Hematopoietic multipotent progenitor cell treated with erythropoietin and hydrocortisone succinate and interleukin-3 and kit ligand, for 6 days (in vitro differentiated cells): ENCODE measurements at regions not wholly inside any gene's neighbourhood (a gene's known extent, or its start where the extent isn't known, plus 50 kb on each side); places are given as distances from the start of the nearest gene placed in this dataset.
"Not testable (repeated sequence)": the region's sequence is repeated elsewhere in the genome, so short reads cannot be mapped to it uniquely, and the experiment has no call there.

ENCODE experiments used
- DNase-seq: peaks from one replicate; pipeline ENCODE4 v3.0.0-alpha.2; 2015

- DNase-seq: no peak
Observed at GRCh38 chr20:50434653-50435396, 75.4 kb upstream of the PTPN1 start.

GRCh38 chr20:50435397-50436051, 74.7 kb upstream of the PTPN1 start:
- DNase-seq: no peak

- no peak for DNase-seq
Observed at GRCh38 chr20:50436052-50436656, 74.0 kb upstream of the PTPN1 start.

GRCh38 chr20:50436696-50437095, 73.5 kb upstream of the PTPN1 start:
- DNase-seq: no peak

GRCh38 chr20:50438986-50439407, 71.2 kb upstream of the PTPN1 start:
- no peak for DNase-seq

GRCh38 chr20:50439539-50440453, 70.4 kb upstream of the PTPN1 start:
- DNase-seq: no peak

- DNase-seq: no peak
Observed at GRCh38 chr20:50442512-50442911, 67.7 kb upstream of the PTPN1 start.

- DNase-seq: no peak
Observed at GRCh38 chr20:50445354-50446151, 64.6 kb upstream of the PTPN1 start.

GRCh38 chr20:50446351-50447101, 63.7 kb upstream of the PTPN1 start:
- DNase-seq: no peak

GRCh38 chr20:50447102-50447804, 62.9 kb upstream of the PTPN1 start:
- no peak for DNase-seq

- no peak for DNase-seq
Observed at GRCh38 chr20:50447817-50448216, 62.4 kb upstream of the PTPN1 start.

- DNase-seq: not testable (repeated sequence)
Observed at GRCh38 chr20:50448625-50449403, 61.4 kb upstream of the PTPN1 start.

- DNase-seq: no peak
Observed at GRCh38 chr20:50449738-50450492, 60.3 kb upstream of the PTPN1 start.

GRCh38 chr20:50450493-50450826, 59.7 kb upstream of the PTPN1 start:
- no peak for DNase-seq

GRCh38 chr20:50450881-50451752, 59.1 kb upstream of the PTPN1 start:
- peak; percentile 61 for DNase-seq

- DNase-seq: not testable (repeated sequence)
Observed at GRCh38 chr20:50451792-50452425, 58.3 kb upstream of the PTPN1 start.

- DNase-seq: no peak
Observed at GRCh38 chr20:50453533-50454244, 56.5 kb upstream of the PTPN1 start.
